ENCODE measurements at regions not wholly inside any gene's neighbourhood (a gene's known extent, or its start where the extent isn't known, plus 50 kb on each side); places are given as distances from the start of the nearest gene placed in this dataset.
A peak's percentile ranks its signal among the peaks of the same experiment; 100 is the strongest.
"Not testable (repeated sequence)": the region's sequence is repeated elsewhere in the genome, so short reads cannot be mapped to it uniquely, and the experiment has no call there.

DNA sequence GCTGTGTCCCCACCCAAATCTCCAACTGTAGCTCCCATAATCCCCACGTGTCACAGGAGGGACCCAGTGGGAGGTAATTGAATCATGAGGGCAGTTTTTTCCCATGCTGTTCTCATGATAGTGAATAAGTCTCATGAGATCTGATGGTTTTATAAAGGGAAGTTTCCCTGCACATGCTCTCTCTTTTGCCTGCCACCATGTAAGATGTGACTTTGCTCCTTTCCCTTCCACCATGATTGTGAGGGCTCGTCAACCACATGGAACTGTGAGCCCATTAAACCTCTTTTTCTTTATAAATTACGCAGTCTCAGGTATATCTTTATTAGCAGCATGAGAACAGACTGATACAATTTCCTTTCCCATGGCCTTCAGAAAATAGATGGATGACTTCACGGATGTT lies 76.8 kb upstream of the ATP8B1 start:
- not testable (repeated sequence) for DNase-seq

DNA sequence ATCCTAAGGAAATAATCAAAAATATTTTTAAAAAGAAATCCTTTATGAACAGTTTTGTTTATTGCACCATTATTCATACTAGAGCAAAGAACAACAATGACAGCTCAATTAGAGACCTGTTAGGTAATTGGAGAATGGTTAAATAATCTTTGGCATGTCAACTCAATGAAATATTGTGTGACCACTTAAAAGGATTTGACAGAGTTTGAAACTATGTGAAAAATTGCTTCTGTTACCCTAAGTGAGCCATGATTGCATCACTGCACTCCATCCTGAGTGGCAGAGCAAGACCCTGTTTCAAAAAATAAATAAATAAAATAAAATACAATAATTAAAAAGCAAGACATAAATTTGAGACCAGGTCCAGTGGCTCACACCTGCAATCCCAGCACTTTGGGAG lies 66.1 kb upstream of the ATP8B1 start:
- no peak for DNase-seq

DNA sequence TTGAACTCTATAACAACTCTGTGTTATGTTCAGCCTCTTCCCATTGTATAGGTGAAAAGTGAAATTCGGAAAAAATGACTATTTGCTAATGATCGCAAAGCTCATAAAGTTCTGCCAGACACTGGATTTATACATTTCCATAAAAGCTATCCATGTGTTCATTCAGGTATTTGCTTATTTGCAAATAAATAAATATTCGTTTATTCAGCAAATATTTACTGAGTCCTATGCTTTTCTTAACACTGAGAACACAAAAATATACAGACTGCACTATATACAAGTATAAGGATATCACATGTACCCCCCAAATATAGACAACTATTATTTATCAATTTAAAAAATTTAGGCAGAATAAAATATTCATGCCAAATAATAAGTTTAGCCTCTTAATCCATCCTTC lies 63.2 kb upstream of the ATP8B1 start:
- no peak for DNase-seq

DNA sequence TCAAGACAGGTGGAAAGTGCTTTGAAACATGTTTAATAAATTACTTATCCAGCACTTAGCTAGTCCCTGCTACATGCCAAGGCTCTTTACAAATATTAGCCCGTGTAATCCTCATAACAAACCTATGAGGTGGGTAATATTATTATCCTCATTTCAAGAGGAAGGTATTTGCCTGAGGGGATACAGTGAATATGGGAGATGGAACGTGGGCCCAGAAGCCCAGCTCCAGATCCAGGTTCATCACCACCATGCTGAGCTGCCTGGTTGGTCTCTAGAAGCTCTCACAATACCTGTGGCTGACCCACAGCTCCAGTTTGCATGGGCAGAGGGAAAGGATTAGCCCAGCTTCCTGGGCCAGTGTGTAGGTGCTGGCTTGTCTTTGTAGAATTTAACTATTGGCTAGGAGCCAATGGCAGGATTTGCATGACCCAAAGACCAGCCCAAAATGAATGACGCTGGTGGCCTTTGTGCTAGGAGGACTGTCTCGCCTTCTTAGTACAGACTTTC lies 61.6 kb upstream of the ATP8B1 start:
- DNase-seq: no peak

DNA sequence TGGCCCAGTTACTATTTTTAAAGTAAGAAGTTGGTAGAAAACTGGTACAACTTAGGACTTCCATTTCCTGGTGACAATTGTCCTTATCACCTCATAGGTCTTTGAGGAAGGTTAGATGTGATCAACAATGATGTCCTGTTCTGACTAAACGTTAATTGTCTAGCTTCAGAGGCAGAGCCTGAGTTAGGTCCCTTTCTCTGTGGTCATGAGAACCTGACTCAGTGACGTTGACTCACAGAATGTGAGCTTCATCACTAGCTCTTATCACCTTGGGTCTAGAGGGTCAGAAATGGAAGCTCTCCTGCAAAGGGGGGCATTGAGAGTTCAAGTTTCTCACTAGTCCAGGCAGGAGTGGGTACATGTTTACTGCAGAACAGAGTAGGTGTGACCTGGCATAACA lies 60.6 kb upstream of the ATP8B1 start:
- DNase-seq: no peak

DNA sequence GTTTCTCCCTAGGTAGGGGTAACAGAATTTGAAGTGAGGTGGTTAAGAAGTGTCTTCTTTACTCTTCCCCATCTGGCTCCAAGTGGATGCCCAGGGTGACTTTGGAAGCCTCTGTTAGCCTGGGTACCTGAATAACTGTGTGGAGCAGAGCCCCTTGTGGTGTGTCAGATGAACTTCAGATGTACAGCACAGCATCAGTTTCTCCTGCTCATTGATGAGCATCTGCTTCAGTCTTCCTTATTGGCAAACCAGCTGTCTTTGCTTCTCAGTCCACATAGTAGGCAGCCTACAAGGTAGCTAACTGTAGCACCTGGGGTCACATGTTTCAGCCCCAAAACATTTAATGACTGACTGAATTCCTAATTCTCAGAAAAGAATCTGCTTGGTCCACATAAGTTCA lies 56.2 kb upstream of the ATP8B1 start:
- no peak for DNase-seq

DNA sequence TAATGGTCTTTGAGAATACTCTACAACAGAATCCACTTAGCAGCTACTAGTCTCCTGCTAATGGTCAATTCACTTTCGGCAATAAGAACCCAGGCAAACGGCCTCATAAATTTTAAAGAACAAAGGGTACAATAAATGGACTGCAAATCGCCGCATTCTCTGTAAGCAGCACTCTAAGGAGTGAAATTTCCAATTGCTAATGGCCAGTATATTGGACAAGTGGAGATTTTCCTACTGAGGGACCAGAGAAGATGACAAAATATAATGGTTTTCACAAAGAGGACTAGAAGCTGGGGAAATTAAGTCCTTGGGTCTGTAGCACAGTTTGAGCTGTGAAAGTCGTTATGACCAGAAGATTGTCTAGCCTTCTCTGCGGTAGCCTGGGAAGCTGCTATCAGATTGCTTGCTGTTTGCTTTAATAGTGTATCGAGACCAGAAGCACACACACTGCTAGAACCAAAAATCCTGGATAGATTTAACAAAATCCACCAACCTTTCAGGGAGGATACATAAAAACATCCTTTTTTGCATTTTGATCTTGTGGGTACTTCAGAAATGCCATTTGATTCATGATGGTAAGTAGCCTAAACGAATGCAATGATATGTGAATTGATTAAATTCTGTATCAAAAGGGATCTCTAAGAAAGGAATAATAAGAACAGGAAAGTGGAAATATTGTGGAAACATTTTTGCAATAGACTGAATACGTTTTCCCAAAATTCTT lies 53.6 kb upstream of the ATP8B1 start:
- peak; percentile 94 for DNase-seq

DNA sequence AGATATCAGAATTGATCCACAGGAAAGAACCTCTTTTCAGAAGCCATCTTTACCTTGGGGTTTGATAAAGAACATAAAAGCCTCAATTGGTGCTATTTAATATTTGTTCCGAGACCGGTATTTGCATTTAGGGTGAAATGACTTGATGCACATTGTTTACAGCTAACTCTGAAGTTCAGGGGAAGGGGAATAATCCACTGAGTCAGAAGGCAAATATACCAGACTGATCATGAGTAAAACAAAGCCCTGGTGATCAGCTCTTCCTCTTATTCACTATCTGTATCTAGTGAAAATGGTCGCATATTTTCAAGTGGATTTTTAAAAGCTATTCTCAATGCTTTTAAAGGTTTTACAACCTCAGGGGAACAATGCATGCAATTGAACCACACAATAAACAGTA lies 53.0 kb upstream of the ATP8B1 start:
- no peak for DNase-seq

DNA sequence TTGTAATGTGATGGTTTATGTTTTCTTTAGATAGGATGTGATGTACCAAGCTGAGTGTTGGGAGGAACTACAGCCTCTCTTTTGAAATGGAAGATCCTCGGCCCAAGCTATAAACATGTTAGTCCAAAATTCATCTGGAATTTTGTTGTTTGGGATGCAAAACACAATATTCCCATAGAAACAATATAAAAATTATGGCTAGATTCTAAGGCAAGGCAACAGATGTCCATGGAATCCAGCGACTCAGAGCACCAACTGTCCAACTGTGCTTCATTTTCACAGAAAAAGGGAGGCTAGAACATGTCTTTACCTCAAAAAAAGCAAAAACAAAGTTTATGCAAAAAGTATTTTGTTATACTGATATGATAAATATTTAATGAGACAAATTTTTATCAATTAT lies 52.4 kb upstream of the ATP8B1 start:
- DNase-seq: no peak

DNA sequence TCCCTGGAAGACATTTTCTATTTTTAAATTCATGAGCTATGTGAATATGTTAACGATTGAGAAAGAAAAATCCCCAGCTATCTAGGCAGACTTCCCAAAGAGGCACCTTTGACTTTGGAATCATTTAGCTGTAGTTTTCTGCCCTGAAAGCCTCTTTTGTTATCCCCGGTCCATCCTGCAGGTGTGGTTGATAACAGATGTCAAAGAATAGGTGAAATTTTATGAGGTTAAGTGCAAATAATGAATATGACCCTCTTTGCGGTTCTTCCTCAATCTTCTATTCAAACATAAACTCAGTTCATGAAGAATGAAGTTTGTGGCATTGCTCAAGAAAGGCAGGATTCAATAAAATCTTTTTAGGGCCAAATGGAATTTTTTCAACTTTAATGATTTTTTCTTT lies 51.6 kb upstream of the ATP8B1 start:
- no peak for DNase-seq

DNA sequence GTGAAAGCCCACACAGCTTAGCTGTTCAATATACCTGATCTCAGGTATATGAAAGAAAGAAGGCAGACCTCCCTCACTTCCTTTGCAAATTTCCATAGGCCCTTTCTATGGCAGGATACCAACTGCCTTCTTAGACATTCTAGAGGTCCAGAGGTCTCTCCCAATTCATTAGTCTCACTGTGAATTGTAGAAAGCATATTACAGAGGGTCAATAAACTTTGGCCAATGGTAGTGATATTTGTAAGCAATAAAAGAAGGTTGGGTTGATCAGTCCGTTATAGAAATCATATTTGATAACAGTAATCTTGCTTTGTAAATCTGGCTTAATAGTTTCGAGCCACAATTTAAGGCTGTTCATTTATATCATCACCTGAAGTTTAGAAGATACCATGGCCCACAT lies 50.7 kb upstream of the ATP8B1 start:
- DNase-seq: no peak

DNA sequence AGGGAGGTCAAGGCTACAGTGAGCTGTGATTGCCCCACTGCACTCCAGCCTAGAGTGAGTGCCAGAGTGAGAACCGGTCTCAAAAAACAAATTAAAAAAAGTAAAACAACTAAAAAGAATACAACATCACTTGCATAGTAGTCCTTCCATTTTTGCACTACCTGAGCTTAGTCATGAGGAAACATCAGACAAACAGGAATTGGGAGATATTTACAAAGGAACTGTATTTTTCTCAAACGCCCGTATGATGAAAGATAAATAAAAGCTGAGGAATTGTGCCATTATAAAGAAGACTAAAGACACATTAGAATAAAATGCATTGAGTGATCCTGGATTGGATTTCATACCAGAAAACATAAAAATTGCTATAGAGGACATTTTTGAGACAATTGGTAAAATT lies 50.0 kb upstream of the ATP8B1 start:
- DNase-seq: no peak

Data from NCI-H1417 treated with DMSO at 0.1 percent for 48 hours (cell line).